ENCODE measurements at regions not wholly inside any gene's neighbourhood (a gene's known extent, or its start where the extent isn't known, plus 50 kb on each side); places are given as distances from the start of the nearest gene placed in this dataset.

DNA sequence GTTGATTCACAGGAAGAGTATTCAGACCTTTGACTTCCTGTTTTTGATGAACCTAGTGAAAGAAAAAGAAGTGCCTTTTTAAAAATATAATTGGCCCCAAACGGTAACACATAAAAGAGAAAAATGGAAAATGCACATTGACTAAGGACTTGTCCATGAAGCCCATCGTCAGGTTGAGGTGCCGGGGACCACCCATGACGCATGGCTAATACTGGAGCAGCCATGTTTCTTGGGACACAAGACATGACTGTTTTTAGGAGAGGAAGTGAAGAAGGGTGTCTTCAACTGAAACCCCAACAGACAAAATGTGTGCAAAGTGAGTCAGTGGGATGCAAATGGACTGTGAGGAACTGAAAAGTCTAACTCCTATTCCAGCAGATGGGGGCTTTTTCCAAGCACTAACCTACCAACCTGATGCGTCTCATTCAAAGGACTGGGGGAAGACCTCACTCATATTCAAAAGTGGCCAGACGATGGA is 459.4 kb downstream of the FOXO1 start:
- ChIA-PET CTCF (ENCODE audit: low intra/inter-chr PET ratio) (no interaction called here), POLR2A (no interaction called here)
- ATAC-seq (no peak), FAIRE-seq (no peak), DNase-seq (ENCODE audit: extremely low read depth in 1 of 4, low spot score in 3 of 4) (no peak)
- Histone ChIP-seq H4K20me1 (replicated peaks; ENCODE audit: control insufficient read depth, insufficient read depth, low read length) (no peaks in the 10 kb centered on the region), H3K4me1 (replicated peaks in 1 of 2; ENCODE audit: control insufficient read depth in 2 of 2, insufficient read depth in 2 of 2, low read length in 2 of 2) (no peaks in the 10 kb centered on the region), H3K9me3 (replicated peaks; ENCODE audit: control insufficient read depth, insufficient read depth, low read depth, low read length) (no peaks in the 10 kb centered on the region), H3K4me3 (no peak overlapping the region), H3K9ac (ENCODE audit: insufficient read depth in 1 of 2, low read depth in 2 of 2, low read length in 2 of 2) (no peak overlapping the region), H3K9me1 (ENCODE audit: control insufficient read depth, insufficient read depth, low read length) (no peaks in the 10 kb centered on the region), H3K27ac (ENCODE audit: extremely low read depth, low read depth, low read length) (no peak overlapping the region), H2AFZ (ENCODE audit: low read depth, low read length) (no peak overlapping the region), H3K79me2 (ENCODE audit: control insufficient read depth, insufficient read depth, low read length) (no peaks in the 10 kb centered on the region), H3K4me2 (ENCODE audit: insufficient read depth, low read length) (no peak overlapping the region), H3K36me3 (ENCODE audit: control insufficient read depth, insufficient read depth, low read length) (no peaks in the 10 kb centered on the region), H3K27me3 (ENCODE audit: control insufficient read depth in 2 of 2, insufficient read depth in 2 of 2, low read length in 2 of 2) (no peaks in the 10 kb centered on the region)
- intact Hi-C loops (cut with micrococcal nuclease) (no loop called here), in situ Hi-C loops (cut with MboI) (no loop called here)
- whole genome bisulfite sequencing (ENCODE audit: insufficient coverage, low coverage, missing lambda C conversion rate), result 0% methylated on average over 5 of the region's 6 CpGs
- BruUV-seq (replicated peaks), result no TSS peak
- TF ChIP-seq TFAM (CRISPR knock-in tag; conservative IDR thresholded peaks at IDR 0.05) (no peak), HMG20B (CRISPR knock-in tag; IDR thresholded peaks at IDR 0.05) (no peak), YY1 (IDR thresholded peaks at IDR 0.05; ENCODE audit: borderline replicate concordance in 1 of 3, control insufficient read depth in 1 of 3, extremely low read depth in 1 of 3, insufficient read depth in 3 of 3, insufficient read length in 1 of 3, insufficient replicate concordance in 2 of 3, low read depth in 1 of 3, low read length in 2 of 3) (no peak), GATAD2B (IDR thresholded peaks at IDR 0.05; ENCODE audit: borderline replicate concordance) (no peak), PURB (CRISPR knock-in tag; IDR thresholded peaks at IDR 0.05; ENCODE audit: low read depth) (no peak), SAFB2 (IDR thresholded peaks at IDR 0.05; ENCODE audit: borderline replicate concordance, low read depth, low read length, severe bottlenecking) (no peak)
- TF ChIP-seq, protein P1, sequence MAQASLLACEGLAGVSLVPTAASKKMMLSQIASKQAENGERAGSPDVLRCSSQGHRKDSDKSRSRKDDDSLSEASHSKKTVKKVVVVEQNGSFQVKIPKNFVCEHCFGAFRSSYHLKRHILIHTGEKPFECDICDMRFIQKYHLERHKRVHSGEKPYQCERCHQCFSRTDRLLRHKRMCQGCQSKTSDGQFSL (CRISPR knock-in tag; IDR thresholded peaks at IDR 0.05), result no peak
- TF ChIP-seq, protein P1 (tag; IDR thresholded peaks at IDR 0.05), result no peak
- TF ChIP-seq, protein P2, sequence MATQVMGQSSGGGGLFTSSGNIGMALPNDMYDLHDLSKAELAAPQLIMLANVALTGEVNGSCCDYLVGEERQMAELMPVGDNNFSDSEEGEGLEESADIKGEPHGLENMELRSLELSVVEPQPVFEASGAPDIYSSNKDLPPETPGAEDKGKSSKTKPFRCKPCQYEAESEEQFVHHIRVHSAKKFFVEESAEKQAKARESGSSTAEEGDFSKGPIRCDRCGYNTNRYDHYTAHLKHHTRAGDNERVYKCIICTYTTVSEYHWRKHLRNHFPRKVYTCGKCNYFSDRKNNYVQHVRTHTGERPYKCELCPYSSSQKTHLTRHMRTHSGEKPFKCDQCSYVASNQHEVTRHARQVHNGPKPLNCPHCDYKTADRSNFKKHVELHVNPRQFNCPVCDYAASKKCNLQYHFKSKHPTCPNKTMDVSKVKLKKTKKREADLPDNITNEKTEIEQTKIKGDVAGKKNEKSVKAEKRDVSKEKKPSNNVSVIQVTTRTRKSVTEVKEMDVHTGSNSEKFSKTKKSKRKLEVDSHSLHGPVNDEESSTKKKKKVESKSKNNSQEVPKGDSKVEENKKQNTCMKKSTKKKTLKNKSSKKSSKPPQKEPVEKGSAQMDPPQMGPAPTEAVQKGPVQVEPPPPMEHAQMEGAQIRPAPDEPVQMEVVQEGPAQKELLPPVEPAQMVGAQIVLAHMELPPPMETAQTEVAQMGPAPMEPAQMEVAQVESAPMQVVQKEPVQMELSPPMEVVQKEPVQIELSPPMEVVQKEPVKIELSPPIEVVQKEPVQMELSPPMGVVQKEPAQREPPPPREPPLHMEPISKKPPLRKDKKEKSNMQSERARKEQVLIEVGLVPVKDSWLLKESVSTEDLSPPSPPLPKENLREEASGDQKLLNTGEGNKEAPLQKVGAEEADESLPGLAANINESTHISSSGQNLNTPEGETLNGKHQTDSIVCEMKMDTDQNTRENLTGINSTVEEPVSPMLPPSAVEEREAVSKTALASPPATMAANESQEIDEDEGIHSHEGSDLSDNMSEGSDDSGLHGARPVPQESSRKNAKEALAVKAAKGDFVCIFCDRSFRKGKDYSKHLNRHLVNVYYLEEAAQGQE (IDR thresholded peaks at IDR 0.05; ENCODE audit: borderline replicate concordance), result no peak
- TF ChIP-seq, protein P2 (CRISPR knock-in tag; IDR thresholded peaks at IDR 0.05; ENCODE audit: low read depth), result no peak
- TF ChIP-seq, protein P3, sequence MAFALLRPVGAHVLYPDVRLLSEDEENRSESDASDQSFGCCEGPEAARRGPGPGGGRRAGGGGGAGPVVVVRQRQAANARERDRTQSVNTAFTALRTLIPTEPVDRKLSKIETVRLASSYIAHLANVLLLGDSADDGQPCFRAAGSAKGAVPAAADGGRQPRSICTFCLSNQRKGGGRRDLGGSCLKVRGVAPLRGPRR (CRISPR knock-in tag; IDR thresholded peaks at IDR 0.05), result no peak
- TF ChIP-seq, protein P4, sequence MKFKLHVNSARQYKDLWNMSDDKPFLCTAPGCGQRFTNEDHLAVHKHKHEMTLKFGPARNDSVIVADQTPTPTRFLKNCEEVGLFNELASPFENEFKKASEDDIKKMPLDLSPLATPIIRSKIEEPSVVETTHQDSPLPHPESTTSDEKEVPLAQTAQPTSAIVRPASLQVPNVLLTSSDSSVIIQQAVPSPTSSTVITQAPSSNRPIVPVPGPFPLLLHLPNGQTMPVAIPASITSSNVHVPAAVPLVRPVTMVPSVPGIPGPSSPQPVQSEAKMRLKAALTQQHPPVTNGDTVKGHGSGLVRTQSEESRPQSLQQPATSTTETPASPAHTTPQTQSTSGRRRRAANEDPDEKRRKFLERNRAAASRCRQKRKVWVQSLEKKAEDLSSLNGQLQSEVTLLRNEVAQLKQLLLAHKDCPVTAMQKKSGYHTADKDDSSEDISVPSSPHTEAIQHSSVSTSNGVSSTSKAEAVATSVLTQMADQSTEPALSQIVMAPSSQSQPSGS (CRISPR knock-in tag; IDR thresholded peaks at IDR 0.05), result no peak
